ENCODE measurements at regions not wholly inside any gene's neighbourhood (a gene's known extent, or its start where the extent isn't known, plus 50 kb on each side); places are given as distances from the start of the nearest gene placed in this dataset.
"Not testable (repeated sequence)": the region's sequence is repeated elsewhere in the genome, so short reads cannot be mapped to it uniquely, and the experiment has no call there.

DNA sequence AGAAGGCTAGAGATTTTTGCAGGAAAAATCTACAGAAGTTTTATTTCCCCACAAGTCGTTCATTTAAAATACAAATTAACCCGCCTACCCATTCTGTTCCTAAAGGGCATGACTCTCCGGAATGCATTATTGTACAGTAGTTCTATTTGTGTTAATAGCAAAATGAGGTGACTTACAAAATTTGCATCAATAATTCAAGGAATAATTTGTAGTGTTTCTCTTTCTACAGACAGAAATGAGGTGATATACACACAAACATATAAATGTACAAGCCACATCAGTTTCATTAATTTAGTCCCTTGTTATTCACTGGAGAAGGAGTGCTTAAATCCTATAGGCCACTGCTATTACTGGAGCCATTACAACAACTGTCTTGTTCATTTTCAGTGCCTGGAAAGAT is 501.3 kb upstream of the DIAPH2 start:
- TF ChIP-seq, protein P1, sequence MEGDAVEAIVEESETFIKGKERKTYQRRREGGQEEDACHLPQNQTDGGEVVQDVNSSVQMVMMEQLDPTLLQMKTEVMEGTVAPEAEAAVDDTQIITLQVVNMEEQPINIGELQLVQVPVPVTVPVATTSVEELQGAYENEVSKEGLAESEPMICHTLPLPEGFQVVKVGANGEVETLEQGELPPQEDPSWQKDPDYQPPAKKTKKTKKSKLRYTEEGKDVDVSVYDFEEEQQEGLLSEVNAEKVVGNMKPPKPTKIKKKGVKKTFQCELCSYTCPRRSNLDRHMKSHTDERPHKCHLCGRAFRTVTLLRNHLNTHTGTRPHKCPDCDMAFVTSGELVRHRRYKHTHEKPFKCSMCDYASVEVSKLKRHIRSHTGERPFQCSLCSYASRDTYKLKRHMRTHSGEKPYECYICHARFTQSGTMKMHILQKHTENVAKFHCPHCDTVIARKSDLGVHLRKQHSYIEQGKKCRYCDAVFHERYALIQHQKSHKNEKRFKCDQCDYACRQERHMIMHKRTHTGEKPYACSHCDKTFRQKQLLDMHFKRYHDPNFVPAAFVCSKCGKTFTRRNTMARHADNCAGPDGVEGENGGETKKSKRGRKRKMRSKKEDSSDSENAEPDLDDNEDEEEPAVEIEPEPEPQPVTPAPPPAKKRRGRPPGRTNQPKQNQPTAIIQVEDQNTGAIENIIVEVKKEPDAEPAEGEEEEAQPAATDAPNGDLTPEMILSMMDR (IDR thresholded peaks at IDR 0.05), result no peak
- no peak overlapping the region for H3K27ac ChIP-seq
- no peak overlapping the region for H3K4me3 ChIP-seq
- no peak for DNase-seq (ENCODE audit: low spot score)

DNA sequence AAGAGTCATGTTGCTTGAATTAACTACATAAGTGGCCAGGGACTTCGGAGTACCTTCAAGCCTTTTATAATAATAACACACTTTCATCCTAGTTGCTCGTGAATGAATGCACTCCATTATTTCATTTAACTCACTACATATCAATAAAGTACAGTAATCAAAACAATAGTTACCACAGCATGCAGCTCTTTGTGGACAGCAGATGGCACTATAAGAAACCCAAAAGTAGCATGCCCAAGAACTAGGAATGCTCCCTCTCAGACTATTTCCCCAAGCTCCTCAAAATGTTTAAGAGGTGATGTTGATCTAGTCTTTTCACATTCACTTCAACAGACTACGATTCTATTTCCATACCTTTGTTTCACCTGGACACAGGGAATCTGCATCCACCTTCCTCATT is 500.8 kb upstream of the DIAPH2 start:
- TF ChIP-seq, protein P1 (IDR thresholded peaks at IDR 0.05), result no peak
- H3K4me3 ChIP-seq, result no peak overlapping the region
- no peak for DNase-seq (ENCODE audit: low spot score)
- no peak overlapping the region for H3K27ac ChIP-seq

DNA sequence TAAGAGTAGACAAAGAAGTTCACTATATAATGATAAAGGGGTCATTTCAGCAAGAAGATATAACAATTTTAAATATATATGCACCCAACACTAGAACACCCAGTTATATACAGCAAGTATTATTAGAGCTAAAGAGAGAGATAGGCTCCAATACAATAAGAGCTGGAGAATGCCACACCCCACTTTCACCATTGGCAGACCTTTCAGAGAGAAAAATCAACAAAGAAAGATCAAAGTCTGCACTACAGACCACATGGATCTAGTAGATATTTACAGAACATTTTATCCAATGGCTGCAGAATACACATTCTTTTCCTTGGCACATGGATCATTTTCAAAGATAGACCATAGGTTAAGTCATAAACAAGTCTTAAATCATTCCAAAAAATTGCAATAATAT is 479.7 kb upstream of the DIAPH2 start:
- TF ChIP-seq, protein P1 (IDR thresholded peaks at IDR 0.05), result no peak
- no peak for DNase-seq (ENCODE audit: low spot score)

DNA sequence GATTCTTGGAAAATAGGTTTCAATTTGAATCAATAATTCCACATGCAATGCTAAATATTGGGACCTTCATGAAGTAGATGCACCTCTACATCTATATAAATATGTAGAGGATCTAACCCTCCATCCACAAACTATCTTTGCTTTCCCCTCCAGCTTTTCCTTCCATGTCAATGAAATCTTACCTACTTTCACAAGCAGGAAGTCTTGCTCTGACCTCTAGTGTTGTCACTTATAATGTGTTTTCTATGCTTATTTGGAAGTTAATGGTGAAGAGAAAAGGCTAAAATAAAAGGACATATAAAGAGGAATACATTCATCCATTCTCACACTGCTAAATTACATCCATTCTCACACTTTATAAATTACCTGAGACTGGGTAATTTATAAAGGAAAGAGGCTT is 472.7 kb upstream of the DIAPH2 start:
- no peak overlapping the region for H3K4me3 ChIP-seq
- DNase-seq (ENCODE audit: low spot score), result no peak
- no peak overlapping the region for H3K27ac ChIP-seq
- TF ChIP-seq, protein P1 (IDR thresholded peaks at IDR 0.05), result no peak

More for the DNA sequence above, 479.7 kb upstream of the DIAPH2 start:
- no peak overlapping the region for H3K4me3 ChIP-seq
- H3K27ac ChIP-seq, result no peak overlapping the region

DNA sequence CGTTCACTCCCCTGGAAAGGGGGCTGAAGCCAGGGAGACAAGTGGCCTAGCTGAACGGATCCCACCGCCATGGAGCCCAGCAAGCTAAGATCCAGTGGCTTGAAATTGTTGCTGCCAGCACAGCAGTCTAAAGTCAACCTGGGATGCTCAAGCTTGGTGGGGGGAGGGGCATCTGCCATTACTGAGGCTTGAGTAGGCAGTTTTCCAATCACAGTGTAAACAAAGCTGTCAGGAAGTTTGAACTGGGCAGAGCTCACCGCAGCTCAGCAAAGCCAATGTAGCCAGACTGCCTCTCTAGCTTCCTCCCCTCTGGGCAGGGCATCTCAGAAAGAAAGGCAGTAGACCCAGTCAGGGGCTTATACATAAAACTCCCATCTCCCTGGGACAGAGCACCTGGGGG is 470.0 kb upstream of the DIAPH2 start:
- H3K4me3 ChIP-seq; H3K27ac ChIP-seq; DNase-seq (ENCODE audit: low spot score): not testable (repeated sequence)

DNA sequence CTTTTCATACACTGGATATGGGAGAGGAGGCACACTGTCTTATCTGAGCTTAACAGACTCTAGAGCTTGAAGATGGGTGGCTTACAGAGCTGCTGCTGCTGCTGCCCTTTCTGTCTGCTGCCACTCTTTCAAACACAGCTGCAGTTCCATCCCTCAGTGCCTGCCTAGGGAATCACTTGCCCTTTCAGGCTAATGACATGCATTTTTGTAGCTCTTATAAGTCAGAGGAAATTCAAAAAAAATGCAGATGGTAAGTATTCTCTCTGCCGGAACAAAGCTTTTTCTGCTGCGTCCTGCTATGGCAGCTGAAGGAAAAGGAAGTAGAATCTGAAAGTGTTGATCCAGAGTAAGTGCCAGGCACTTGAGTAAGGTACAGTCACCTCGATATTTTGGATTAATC is 460.4 kb upstream of the DIAPH2 start:
- Histone ChIP-seq H3K27ac (no peak overlapping the region), H3K4me3 (no peak overlapping the region)
- TF ChIP-seq, protein P1 (IDR thresholded peaks at IDR 0.05), result no peak
- DNase-seq (ENCODE audit: low spot score), result no peak

DNA sequence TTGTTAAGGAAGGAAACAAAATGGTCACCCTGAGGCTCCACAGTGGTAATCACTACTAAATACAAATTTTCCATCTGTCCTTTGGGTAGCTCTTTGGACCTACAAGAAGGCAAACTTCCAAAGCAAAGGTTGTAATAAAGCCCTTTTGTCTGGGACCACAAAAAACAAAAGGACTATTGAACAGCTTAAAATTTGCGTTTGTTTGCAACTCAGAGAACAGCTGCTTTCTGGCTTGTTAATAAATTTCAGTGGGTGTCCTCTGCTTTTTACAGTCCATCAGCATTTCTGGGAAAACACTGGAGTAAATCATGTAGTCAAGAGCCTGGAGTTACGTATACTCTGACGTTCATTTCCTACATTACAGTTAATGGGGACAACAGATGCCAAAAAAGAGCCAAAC is 439.7 kb upstream of the DIAPH2 start:
- no peak overlapping the region for H3K27ac ChIP-seq
- no peak for DNase-seq (ENCODE audit: low spot score)
- H3K4me3 ChIP-seq, result no peak overlapping the region
- TF ChIP-seq, protein P1 (IDR thresholded peaks at IDR 0.05), result no peak

DNA sequence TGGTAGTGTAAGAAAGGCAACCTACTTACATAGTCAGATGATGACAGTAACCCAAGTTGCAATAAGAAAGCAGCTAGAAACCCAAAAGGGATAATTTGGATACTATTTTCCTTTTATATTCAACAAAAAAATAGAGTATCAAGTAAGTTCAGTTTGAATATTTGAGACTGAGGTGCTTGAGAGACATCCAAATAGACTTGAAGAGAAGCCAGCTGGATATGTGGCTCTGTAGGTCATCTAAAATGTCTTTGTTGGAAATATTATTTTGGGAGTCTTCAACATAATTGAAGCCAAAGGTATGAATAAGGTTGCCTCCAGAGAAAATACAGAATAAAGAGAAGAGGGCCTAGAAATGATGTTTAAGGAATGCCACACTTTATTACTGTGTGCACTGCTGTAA is 438.2 kb upstream of the DIAPH2 start:
- Histone ChIP-seq H3K27ac (no peak overlapping the region), H3K4me3 (no peak overlapping the region)

More for the DNA sequence above, 438.2 kb upstream of the DIAPH2 start:
- TF ChIP-seq, protein P1 (IDR thresholded peaks at IDR 0.05), result no peak
- DNase-seq (ENCODE audit: low spot score), result no peak

All from coronary artery (tissue), 2 donors.